HG03521 (cell line): ENCODE measurements at regions not wholly inside any gene's neighbourhood (a gene's known extent, or its start where the extent isn't known, plus 50 kb on each side); places are given as distances from the start of the nearest gene placed in this dataset.

ENCODE experiments used
- ATAC-seq: cut with Tn5 transposase; IDR thresholded peaks from one replicate; pipeline ENCODE4 v1.9.1; 2021; ENCODE audit warnings: mild to moderate bottlenecking, moderate library complexity; ENCODE audit not compliant: unreplicated experiment

- ATAC-seq, result no peak
These were observed 249.4 kb upstream of the SOX11 start for GRCh38 chr2:5442736-5443135.

GRCh38 chr2:5444168-5444567 is 248.0 kb upstream of the SOX11 start:
- no peak for ATAC-seq

- no peak for ATAC-seq
These were observed 247.3 kb upstream of the SOX11 start for GRCh38 chr2:5444854-5445253.

- no peak for ATAC-seq
These were observed 242.3 kb upstream of the SOX11 start for GRCh38 chr2:5449867-5450266.

GRCh38 chr2:5453220-5454050 is 238.7 kb upstream of the SOX11 start:
- no peak for ATAC-seq

GRCh38 chr2:5454051-5454390 is 238.2 kb upstream of the SOX11 start:
- no peak for ATAC-seq

- ATAC-seq, result no peak
These were observed 233.1 kb upstream of the SOX11 start for GRCh38 chr2:5459041-5459440.

GRCh38 chr2:5464657-5465056 is 227.5 kb upstream of the SOX11 start:
- ATAC-seq, result no peak

GRCh38 chr2:5465859-5466258 is 226.3 kb upstream of the SOX11 start:
- ATAC-seq, result no peak

- no peak for ATAC-seq
These were observed 224.8 kb upstream of the SOX11 start for GRCh38 chr2:5467178-5467905.

- no peak for ATAC-seq
These were observed 219.5 kb upstream of the SOX11 start for GRCh38 chr2:5472673-5473072.

- ATAC-seq, result no peak
These were observed 218.5 kb upstream of the SOX11 start for GRCh38 chr2:5473635-5474034.

- no peak for ATAC-seq
These were observed 217.5 kb upstream of the SOX11 start for GRCh38 chr2:5474716-5475115.

- no peak for ATAC-seq
These were observed 212.8 kb upstream of the SOX11 start for GRCh38 chr2:5479265-5479928.

GRCh38 chr2:5482929-5483331 is 209.3 kb upstream of the SOX11 start:
- no peak for ATAC-seq

GRCh38 chr2:5484868-5485267 is 207.3 kb upstream of the SOX11 start:
- no peak for ATAC-seq

GRCh38 chr2:5491523-5491922 is 200.7 kb upstream of the SOX11 start:
- ATAC-seq, result no peak

- no peak for ATAC-seq
These were observed 198.9 kb upstream of the SOX11 start for GRCh38 chr2:5493256-5493655.

- ATAC-seq, result no peak
These were observed 198.0 kb upstream of the SOX11 start for GRCh38 chr2:5494212-5494611.

- ATAC-seq, result no peak
These were observed 196.6 kb upstream of the SOX11 start for GRCh38 chr2:5495586-5495985.

GRCh38 chr2:5497874-5498273 is 194.3 kb upstream of the SOX11 start:
- ATAC-seq, result no peak

GRCh38 chr2:5501807-5502206 is 190.4 kb upstream of the SOX11 start:
- no peak for ATAC-seq
